ENCODE measurements at regions not wholly inside any gene's neighbourhood (a gene's known extent, or its start where the extent isn't known, plus 50 kb on each side); places are given as distances from the start of the nearest gene placed in this dataset.

DNA sequence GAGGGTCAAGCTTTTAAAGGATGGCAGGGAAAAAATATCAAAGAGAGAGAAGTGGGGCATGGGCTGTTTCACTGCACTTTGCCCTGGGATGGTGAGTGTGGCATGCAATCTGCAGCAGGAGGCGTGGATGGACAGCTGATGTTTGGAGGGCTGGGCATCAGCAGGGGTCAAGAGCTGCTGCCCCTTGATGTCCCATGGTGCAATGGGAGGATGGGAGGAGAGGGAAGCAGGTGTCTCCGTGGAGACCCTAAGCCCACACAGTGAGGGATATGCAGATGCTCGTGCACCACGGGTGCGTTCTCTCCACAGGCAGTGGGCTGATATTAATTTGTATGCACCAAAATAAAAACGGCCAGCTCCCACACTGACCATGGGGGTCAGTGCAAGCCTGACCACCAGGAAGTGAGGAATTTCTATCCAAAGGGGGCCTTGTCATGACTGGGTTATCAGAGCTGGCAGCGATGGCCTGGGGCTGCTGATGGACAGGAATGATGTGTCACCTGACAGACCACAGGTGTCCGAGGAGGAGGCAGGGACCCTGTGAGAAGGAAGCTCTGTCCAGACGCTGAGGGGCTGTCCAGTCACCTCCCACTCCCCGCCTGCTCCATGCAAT lies 183.6 kb downstream of the IRF8 start:
- no peak overlapping the region for H3K4me3 Mint-ChIP-seq (ENCODE audit: unreplicated experiment)
- no peaks in the 10 kb centered on the region for H3K9me3 Mint-ChIP-seq (ENCODE audit: unreplicated experiment)
- H3K27ac Mint-ChIP-seq (ENCODE audit: unreplicated experiment), result no peak overlapping the region
- no peaks in the 10 kb centered on the region for H3K36me3 Mint-ChIP-seq (ENCODE audit: unreplicated experiment)
- DNase-seq, result no peak
- H3K27me3 Mint-ChIP-seq (ENCODE audit: unreplicated experiment), result peaks cover 2% of the 10 kb centered on the region
- TF ChIP-seq, protein P1, sequence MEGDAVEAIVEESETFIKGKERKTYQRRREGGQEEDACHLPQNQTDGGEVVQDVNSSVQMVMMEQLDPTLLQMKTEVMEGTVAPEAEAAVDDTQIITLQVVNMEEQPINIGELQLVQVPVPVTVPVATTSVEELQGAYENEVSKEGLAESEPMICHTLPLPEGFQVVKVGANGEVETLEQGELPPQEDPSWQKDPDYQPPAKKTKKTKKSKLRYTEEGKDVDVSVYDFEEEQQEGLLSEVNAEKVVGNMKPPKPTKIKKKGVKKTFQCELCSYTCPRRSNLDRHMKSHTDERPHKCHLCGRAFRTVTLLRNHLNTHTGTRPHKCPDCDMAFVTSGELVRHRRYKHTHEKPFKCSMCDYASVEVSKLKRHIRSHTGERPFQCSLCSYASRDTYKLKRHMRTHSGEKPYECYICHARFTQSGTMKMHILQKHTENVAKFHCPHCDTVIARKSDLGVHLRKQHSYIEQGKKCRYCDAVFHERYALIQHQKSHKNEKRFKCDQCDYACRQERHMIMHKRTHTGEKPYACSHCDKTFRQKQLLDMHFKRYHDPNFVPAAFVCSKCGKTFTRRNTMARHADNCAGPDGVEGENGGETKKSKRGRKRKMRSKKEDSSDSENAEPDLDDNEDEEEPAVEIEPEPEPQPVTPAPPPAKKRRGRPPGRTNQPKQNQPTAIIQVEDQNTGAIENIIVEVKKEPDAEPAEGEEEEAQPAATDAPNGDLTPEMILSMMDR (IDR thresholded peaks at IDR 0.05; ENCODE audit: partially characterized antibody, unreplicated experiment), result no peak
- H3K4me1 Mint-ChIP-seq (ENCODE audit: low read depth, unreplicated experiment), result peaks cover 4% of the 10 kb centered on the region

GRCh38 chr16:86083382-86084002 lies 184.5 kb downstream of the IRF8 start:
- no peak for DNase-seq
- H3K27me3 Mint-ChIP-seq (ENCODE audit: unreplicated experiment), result no peaks in the 10 kb centered on the region

GRCh38 chr16:86085161-86085611 lies 186.2 kb downstream of the IRF8 start:
- Mint-ChIP-seq H3K36me3 (ENCODE audit: unreplicated experiment) (no peaks in the 10 kb centered on the region), H3K4me3 (ENCODE audit: unreplicated experiment) (no peak overlapping the region), H3K27me3 (ENCODE audit: unreplicated experiment) (peaks cover under 1% of the 10 kb centered on the region), H3K9me3 (ENCODE audit: unreplicated experiment) (no peaks in the 10 kb centered on the region), H3K27ac (ENCODE audit: unreplicated experiment) (no peak overlapping the region), H3K4me1 (ENCODE audit: low read depth, unreplicated experiment) (peaks cover 4% of the 10 kb centered on the region)
- TF ChIP-seq, protein P1 (IDR thresholded peaks at IDR 0.05; ENCODE audit: partially characterized antibody, unreplicated experiment), result no peak
- DNase-seq, result no peak

More at GRCh38 chr16:86083382-86084002, 184.5 kb downstream of the IRF8 start:
- Mint-ChIP-seq H3K4me3 (ENCODE audit: unreplicated experiment) (no peak overlapping the region), H3K27ac (ENCODE audit: unreplicated experiment) (no peak overlapping the region), H3K4me1 (ENCODE audit: low read depth, unreplicated experiment) (peaks cover 4% of the 10 kb centered on the region), H3K36me3 (ENCODE audit: unreplicated experiment) (no peaks in the 10 kb centered on the region), H3K9me3 (ENCODE audit: unreplicated experiment) (no peaks in the 10 kb centered on the region)
- TF ChIP-seq, protein P1 (IDR thresholded peaks at IDR 0.05; ENCODE audit: partially characterized antibody, unreplicated experiment), result no peak

- H3K4me3 Mint-ChIP-seq (ENCODE audit: unreplicated experiment), result no peak overlapping the region
- H3K27ac Mint-ChIP-seq (ENCODE audit: unreplicated experiment), result no peak overlapping the region
- H3K36me3 Mint-ChIP-seq (ENCODE audit: unreplicated experiment), result no peaks in the 10 kb centered on the region
- TF ChIP-seq, protein P1 (IDR thresholded peaks at IDR 0.05; ENCODE audit: partially characterized antibody, unreplicated experiment), result no peak
- no peaks in the 10 kb centered on the region for H3K9me3 Mint-ChIP-seq (ENCODE audit: unreplicated experiment)
- DNase-seq, result no peak
- H3K4me1 Mint-ChIP-seq (ENCODE audit: low read depth, unreplicated experiment), result peaks cover 6% of the 10 kb centered on the region
- peaks cover 5% of the 10 kb centered on the region for H3K27me3 Mint-ChIP-seq (ENCODE audit: unreplicated experiment)
These were observed 186.8 kb downstream of the IRF8 start for GRCh38 chr16:86085795-86086194.

DNA sequence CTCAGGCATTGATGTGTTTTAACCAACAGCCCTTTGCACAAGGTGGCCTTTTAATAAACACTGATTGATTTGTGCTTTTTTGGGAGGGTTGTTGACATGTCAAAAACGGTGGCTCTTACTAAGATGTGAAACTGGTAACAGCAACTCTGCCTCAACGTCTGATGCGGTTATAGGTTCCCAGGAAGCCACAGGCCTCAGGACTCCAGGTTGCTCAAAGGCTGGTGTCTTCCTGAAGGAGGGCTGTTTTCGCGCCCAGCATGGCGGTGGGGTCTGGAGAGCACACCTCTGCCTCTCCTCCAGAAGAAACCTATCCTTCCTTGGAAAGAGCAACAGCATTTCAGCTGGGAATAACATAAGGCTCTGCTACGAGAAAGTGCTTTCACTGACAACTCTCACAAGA lies 187.5 kb downstream of the IRF8 start:
- H3K4me1 Mint-ChIP-seq (ENCODE audit: low read depth, unreplicated experiment), result peaks cover 6% of the 10 kb centered on the region
- no peak for DNase-seq
- H3K27ac Mint-ChIP-seq (ENCODE audit: unreplicated experiment), result no peak overlapping the region
- TF ChIP-seq, protein P1 (IDR thresholded peaks at IDR 0.05; ENCODE audit: partially characterized antibody, unreplicated experiment), result no peak
- H3K36me3 Mint-ChIP-seq (ENCODE audit: unreplicated experiment), result no peaks in the 10 kb centered on the region
- no peaks in the 10 kb centered on the region for H3K9me3 Mint-ChIP-seq (ENCODE audit: unreplicated experiment)
- H3K4me3 Mint-ChIP-seq (ENCODE audit: unreplicated experiment), result no peak overlapping the region
- peaks cover 5% of the 10 kb centered on the region for H3K27me3 Mint-ChIP-seq (ENCODE audit: unreplicated experiment)

Measured in glutamatergic neuron (in vitro differentiated cells).